Hematopoietic multipotent progenitor cell (in vitro differentiated cells): ENCODE measurements at regions not wholly inside any gene's neighbourhood (a gene's known extent, or its start where the extent isn't known, plus 50 kb on each side); places are given as distances from the start of the nearest gene placed in this dataset.
"Not testable (repeated sequence)": the region's sequence is repeated elsewhere in the genome, so short reads cannot be mapped to it uniquely, and the experiment has no call there.

Experiments
- DNase-seq, 3 donors: peaks; one replicate each; pipeline ENCODE4 v3.0.0-alpha.2; 2011 to 2015; ENCODE audit warnings: low read depth in 2 of 3, low spot score in 2 of 3

DNA sequence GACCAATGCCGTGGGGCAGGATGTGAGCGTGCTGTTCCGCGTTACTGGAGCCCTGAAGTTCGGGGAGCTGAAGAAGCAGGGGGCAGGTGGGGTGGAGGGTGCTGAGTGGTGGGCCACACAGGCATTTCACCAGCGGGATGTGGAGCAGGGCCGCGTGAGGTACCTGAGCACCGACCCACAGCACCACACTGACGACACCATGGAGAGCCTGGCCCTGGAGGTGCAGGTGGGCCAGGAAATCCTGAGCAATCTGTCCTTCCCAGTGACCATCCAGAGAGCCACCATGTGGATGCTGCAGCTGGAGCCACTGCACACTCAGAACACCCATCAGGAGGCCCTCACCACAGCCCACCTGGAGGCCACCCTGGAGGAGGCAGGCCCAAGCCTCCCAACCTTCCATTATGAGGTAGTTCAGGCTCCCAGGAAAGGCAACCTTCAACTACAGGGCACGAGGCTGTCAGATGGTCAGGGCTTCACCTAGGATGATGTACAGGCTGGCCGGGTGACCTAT is 179.6 kb downstream of the TBC1D2B start:
- no peak for DNase-seq

DNA sequence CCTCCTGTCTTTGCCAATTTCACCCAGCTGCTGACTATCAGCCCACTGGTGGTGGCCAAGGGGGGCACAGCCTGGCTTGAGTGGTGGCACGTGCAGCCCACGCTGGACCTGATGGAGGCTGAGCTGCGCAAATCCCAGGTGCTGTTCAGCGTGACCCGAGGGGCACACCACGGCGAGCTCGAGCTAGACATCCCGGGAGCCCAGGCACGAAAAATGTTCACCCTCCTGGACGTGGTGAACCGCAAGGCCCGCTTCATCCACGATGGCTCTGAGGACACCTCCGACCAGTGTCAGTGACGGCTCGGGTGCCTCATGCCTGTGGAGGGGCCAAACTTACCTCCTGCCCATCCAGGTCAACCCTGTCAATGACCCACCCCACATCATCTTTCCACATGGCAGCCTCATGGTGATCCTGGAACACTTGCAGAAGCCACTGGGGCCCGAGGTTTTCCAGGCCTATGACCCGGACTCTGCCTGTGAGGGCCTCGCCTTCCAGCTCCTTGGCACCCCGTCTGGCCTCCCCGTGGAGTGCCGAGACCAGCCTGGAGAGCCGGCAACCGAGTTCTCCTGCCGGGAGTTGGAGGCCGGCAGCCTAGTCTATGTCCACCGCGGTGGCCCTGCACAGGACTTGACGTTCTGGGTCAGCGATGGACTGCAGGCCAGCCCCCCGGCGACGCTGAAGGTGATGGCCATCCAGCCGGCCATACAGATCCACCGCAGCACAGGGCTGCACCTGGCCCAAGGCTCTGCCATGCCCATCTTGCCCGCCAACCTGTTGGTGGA is 180.2 kb downstream of the TBC1D2B start:
- DNase-seq = not testable (repeated sequence)

DNA sequence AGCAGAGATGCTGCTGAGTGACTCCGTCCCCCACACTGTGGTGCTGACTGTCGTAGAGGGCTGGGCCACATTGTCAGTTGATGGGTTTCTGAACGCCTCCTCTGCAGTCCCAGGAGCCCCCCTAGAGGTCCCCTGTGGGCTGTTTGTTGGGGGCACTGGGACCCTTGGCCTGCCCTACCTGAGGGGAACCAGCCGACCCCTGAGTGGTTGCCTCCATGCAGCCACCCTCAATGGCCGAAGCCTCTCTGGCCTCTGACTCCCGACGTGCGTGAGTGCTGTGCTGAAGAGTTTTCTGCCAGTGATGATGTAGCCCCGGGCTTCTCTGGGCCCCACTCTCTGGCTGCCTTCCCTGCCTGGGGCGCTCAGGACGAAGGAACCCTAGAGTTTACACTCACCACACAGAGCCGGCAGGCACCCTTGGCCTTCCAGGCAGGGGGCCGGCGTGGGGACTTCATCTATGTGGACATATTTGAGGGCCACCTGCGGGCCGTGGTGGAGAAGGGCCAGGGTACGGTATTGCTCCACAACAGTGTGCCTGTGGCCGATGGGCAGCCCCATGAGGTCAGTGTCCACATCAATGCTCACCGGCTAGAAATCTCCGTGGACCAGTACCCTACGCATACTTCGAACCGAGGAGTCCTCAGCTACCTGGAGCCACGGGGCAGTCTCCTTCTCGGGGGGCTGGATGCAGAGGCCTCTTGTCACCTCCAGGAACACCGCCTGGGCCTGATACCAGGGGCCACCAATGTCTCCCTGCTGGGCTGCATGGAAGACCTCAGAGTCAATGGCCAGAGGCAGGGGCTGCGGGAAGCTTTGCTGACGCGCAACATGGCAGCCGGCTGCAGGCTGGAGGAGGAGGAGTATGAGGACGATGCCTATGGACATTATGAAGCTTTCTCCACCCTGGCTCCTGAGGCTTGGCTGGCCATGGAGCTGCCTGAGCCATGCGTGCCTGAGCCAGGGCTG is 181.1 kb downstream of the TBC1D2B start:
- not testable (repeated sequence) for DNase-seq

DNA sequence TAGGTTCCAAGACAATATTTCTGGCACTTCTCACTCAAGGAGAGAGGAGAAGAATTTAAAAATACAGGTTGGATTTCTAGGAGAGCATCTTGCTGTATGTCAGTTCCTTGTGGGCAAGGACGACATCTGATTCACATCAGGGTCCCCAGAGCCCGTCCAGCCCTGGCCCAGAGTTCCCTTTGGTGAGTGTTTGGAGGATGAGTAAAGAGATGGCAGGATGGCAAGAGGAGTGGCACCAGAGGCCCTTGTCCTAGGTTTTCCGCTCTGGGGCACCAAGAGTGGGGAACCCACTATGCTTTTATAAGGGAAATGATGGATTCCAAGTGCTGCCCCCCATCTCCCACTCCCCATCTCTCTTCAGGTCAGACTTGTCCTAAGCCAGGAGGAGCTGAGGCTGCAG is 181.8 kb downstream of the TBC1D2B start:
- no peak for DNase-seq

DNA sequence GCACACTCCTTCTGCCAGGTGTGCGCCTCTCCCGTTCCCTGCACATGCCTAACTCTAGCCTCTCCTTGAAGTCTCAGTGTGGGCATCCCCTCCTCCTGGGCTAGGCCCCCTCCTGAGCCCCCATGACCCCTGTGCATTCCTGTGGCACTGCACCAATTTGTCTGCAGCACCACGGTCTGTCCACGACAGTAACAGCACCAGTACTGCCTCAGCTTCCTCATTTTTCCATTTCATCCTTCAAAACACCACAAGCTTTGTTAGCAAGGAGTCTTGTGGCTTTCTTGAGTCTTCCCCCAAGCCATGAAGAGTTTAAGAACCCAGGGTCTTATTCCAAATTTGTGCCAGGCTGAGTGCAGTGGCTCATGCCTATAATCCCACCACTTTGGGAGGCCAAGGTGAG is 182.4 kb downstream of the TBC1D2B start:
- not testable (repeated sequence) for DNase-seq

DNA sequence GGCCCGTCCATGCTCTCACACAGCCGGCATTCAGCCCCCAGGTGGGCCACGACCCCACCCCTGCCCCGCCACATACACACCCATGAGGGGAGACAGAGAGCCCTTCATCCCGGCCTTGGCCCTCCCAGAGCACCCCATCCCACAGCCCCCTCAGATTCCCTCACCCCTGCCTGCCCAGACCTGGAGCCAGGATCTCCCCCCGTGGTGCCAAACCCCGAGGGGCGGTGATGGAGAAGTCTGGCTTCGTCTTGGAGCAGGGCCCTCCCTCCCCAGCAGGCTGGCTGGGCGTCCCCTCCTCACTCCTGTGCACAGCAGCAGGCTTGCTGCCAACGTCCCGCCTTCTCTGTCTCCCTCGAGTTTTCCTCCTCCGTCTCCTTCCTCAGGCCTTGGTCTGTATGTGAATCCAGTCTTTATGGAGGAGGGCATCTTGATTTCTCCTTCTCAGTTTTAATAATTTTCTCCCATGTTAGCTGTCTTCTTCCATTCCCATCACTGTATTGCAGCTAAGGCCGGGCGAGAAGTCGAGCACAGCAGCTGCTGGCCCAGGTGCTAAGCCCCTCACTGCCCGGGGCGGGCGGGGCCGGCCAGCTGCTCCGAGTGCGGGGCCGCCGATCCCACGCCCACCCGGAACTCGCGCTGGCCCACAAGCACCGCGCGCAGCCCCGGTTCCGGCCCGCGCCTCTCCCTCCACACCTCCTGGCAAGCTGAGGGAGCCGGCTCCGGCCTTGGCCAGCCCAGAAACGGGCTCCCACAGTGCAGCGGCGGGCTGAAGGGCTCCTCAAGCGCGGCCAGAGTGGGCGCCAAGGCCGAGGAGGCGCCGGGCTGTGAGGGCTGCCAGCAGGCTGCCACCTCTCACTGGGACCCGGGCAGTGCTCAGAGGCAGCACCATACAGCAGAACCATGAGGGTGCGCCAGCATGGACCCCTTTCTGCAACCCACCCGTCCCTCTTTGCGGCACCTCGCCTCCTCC is 183.6 kb downstream of the TBC1D2B start:
- not testable (repeated sequence) for DNase-seq

DNA sequence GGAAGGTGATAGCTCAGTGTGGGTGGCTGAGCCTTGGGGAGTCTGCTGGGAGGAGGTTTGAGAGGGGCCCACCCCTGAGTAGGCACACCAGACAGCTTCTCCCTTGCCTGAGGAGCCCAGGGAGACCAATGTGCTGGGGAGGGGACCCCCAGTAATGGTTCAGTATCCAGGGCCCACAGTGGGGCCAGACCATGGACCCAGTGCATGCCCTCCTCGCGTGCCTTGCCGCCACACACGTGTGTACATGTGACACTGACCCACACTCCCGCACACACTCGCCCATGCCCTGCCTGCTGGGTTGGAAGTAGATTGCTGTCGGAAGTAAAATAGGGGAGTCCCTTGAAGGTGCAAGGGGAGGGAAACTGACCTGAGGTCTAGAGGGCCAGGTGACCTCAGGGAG is 184.3 kb downstream of the TBC1D2B start:
- DNase-seq = not testable (repeated sequence)

DNA sequence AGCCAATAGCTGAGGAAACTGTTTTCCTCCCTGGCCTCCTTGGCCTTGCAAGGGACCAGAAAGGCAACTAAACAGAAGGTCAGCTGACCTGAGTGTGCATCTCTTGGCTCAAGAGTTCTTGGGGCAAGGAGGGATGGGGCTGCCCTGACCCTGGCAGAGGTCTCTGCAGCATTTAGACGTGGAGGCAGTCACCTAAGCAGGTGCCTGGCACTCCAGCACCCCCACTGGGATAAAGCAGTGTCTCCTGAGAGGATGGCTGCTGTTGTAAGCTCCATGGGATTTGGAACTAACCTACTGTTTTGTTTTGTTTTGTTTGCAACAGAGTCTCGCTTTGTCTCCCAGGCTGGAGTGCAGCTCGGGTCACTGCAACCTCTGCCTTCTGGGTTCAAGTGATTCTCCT is 185.2 kb downstream of the TBC1D2B start:
- no peak for DNase-seq

DNA sequence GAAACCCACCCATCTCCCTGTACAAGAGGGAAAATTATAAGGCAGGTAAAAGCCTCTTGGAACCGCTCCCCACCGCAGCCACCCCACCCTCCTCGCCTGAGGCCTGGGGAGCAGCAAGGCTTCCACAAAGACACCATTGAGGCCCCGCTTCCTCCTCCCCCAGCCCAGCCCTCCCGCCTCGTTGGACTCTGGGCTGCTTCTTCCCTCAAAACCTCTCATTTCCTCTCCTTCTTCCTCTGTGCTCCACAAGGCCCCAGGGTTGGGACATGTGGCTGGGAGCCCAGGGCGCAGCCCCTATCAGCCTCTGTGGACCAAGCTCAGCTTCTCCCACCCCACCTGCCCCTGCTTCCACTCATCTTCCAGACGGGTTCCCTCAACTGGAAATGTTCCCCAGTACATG is 185.6 kb downstream of the TBC1D2B start:
- not testable (repeated sequence) for DNase-seq

DNA sequence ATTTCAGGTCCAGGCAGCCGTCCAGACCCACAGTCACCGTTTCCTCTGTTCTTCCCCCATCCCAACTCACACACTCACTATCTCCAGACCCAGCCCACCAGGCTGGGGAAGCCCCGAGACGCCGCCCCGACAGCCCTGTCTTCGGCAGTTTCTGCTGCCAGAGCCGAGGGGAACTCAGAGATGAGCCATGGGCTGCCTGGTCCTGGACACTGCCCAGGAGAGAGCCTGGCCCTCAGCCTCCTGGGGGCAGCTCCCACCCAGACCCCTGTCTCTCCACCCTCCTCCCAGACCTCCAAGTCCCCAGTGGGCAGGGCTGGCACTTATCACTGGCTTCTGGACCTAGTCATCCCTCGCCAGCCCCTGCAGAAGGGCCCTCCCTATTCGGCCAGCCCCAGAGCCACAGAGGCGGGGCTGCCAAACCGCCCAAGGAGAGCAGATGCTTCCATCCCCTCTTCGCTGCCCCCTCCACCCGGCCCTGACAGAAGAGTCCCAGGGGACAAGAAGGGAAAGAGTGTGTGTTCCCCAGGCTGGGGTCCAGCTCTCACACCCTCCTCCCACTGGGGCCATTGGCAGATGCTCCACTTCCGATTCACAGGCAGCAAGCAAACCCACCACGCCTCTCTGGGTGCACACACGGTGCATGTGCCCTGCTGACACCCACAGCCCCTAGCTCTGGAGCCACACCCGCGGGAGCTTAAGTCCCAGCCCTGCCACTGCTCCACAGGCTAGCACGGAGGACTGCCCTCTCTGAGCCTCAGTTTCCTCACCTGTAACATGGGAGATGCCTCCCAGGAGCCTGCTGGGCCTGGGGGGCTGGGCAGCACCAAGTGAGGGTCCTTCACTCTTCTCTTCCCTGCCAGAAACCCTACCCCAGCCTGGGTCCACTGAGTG is 186.4 kb downstream of the TBC1D2B start:
- peak in 2 of 3 donors; percentile 71 to 74 for DNase-seq

DNA sequence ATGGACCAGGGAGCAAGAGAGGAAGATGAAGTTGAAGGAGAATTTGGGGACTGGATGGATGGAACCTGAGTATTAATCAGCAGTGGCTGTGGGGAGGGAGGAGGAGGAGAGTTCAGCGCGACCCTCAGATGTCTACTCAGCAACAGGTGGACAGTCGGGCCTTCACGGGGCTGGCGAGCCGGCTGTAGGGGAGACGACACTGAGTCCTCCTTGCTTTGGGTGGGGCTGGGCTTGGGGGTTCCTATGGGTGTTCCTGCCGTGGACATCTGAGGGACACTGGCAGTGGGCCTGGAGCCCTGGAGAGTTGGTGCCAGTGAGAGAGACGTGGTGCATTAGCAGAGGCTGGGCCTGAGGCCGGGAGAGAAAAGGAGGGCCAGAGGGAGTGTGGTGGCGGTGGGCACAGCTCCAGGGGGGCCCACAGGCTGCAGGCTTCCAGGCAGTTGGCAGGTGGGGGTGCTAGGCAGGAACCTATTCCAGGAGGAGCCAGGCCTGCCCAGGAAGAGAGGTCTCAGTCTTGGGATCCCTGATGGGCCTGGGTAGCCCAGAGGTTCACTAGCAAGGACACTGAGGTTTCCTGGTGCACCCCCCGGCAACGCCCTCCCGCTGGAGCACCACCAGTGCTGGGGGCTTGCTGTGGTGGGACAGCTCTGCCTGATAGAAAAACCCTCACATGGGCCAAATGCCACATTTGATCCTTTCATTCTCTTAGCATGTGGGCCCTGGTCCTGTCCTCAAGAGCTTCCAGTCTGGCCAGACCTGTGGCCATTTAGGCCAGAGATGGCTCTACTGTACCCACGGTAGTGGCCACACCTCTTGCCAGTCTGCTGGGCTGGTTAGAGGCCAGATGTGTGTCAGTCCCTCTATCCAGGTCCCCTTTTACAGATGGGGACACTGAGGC is 187.4 kb downstream of the TBC1D2B start:
- not testable (repeated sequence) for DNase-seq

DNA sequence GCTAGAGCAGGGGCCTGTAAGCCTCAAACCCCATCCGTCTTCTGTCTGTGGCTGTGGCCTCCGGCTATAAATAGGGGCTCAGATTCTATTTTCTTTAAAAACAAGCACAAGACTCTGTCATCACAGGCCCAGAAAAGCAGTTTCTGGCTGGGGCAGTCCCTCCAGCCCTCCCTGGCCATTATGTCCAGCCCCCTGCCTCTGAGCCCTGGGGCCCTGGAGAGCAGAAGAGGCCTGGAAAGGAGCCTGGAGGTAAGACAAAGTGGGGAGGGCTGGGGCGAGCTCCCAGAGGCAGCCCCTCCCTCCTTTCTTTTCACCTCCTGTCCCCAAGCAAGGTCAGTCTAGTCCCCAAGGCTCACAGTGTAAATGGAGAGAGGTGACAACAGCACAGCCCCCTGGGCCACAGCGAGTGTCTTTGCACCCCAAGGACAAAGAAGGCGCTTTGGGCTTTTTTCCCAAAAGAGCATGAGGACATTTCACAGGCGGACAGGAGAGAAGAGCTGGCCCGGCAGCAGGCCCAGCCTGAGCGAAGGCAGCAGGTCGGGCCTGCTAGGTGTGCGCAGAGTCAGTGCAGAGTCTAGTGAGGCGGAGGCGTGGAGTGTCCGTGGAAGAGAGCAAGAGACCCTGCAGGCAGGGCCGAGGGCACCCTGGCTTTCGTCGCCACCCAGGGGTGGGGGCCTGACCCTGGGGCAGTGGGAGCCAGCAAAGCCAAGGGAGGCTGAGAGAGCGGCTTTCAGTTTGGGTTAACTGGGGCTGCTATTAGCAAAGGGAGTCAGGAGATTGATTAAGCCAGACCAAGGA is 188.3 kb downstream of the TBC1D2B start:
- no peak for DNase-seq

DNA sequence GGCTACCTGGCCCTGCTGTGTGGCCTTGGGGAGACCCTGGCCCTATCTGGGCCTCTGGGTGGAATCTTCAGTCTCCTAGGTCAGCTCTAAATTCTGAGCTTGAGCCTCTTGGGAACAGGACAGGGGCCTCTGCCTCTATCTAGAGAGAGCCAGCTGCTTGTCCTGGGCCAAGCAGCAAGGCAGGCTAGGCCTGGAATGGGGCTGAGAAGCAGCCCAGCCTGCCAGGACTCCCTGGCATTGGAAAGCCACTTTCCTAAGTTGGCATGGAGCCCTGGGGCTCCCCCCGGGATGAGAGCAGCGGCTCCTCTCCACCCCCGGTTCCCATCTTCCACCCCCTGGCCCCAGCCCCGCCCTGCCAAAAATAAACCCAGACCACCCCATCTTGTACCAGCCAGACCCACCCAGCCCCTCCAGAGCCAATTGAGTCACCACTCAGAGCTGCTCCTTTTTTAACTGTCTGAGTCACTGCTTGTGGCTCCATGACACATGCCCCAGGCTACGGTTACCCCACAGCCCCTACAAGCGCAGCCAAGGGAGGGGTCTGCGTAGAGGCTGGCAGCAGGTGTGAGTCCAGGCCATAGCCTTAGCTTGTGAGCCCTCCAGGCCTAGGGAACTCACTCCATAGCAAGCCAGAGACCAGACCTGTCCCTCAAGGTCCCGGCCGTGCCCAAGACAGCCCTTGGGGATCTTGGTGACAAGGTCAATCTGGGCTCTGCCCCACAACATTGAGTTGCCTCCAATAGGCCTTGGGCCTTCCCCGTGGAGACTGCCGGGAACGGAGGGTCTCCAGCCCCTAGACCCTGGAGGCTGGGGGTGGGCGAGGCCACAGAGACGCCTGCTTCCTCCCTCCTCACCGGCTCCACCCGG is 189.7 kb downstream of the TBC1D2B start:
- not testable (repeated sequence) for DNase-seq

DNA sequence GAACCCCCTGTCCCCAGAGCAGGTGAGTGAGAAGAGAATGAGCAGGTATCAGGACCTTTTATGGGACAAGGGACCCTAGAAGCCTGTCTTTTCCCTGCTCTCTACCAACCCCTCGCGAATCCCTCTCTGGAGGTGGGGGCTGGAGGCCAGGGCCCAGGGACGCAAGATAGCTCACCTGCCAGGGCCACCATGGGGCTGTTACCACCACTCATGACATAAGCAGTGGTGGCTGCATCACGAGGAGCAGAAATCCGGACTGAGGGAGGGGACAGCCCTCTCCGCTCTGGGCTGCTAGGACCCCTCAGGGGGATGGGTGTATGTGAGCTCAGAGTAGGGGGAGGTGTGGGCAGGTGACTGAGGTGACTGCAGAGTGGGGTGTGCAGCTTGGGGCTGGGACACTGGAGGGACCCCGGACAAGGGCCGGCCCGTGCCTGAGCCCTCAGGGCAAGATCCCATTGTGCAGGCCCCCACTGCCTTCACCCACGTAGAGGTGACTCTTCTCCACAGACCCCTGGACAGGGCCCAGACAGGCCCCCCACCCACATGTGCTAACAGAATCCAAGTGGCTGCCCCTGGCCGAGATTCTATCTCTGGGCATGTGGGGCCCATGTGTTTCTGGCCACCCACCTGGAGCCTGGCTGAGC is 190.6 kb downstream of the TBC1D2B start:
- no peak for DNase-seq

DNA sequence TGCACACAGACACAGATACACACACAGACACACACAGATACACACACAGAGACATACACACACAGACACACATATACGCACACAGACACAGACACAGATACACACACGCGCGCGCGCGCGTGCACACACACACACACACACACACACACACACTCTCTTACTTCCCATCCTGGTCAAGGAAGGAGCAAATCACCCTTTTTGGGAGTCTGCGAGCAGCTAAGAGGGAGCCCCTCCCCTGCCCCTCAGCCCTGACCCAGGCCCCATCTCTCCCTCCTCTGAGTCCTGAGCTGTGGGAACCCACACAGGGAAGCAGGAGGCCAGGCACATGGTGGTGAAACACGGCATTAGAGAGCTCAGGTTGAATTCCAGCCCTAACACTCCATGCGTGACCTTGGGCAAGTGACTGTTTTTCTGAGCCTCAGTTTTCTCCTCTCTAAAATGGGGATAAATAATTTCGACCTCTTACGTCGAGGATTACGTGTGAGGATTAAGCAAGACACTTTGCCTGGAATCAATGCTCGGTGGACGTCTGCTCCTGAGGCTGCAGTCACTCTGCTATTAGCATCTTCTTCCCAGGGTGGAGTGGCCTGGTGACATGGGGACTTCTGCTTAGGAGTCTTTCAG is 191.5 kb downstream of the TBC1D2B start:
- DNase-seq = not testable (repeated sequence)
